Mammary epithelial cell (primary cell): ENCODE measurements at regions not wholly inside any gene's neighbourhood (a gene's known extent, or its start where the extent isn't known, plus 50 kb on each side); places are given as distances from the start of the nearest gene placed in this dataset.
"Not testable (repeated sequence)": the region's sequence is repeated elsewhere in the genome, so short reads cannot be mapped to it uniquely, and the experiment has no call there.

ENCODE experiments used
- CTCF ChIP-seq, 2 donors: IDR thresholded peaks in 1 of 2; conservative IDR thresholded peaks in 1 of 2; 2 replicates each; pipeline ENCODE4 v1.5.1; 2011 to 2012; ENCODE audit warnings: inconsistent platforms in 2 of 2, low read length in 2 of 2, mild to moderate bottlenecking in 2 of 2, control low read depth in 1 of 2, low read depth in 1 of 2; ENCODE audit not compliant: insufficient read depth in 1 of 2; ENCODE audit errors: extremely low read depth in 1 of 2
- EZH2 ChIP-seq: IDR thresholded peaks from 2 replicates; pipeline ENCODE4 v1.6.1; 2012; ENCODE audit warnings: low read length, inconsistent platforms, borderline replicate concordance

DNA sequence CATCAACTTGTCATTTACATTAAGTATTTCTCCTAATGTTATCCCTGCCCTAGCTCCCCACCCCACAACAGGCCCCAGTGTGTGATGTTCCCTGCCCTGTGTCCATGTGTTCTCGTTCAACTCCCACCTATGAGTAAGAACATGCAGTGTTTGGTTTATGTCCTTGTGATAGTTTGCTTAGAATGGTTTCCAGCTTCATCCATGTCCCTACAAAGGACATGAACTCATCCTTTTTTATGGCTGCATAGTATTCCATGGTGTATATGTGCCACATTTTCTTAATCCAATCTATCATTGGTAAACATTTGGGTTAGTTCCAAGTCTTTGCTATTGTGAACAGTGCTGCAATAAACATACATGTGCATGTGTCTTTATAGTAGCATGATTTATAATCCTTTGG, 106.3 kb downstream of the CCDC71L start:
- not testable (repeated sequence) for TF ChIP-seq CTCF (conservative IDR thresholded peaks at IDR 0.05 in 1 of 2, IDR thresholded peaks at IDR 0.05 in 1 of 2; ENCODE audit: extremely low read depth in 1 of 2, insufficient read depth in 1 of 2, low read depth in 1 of 2, low read length in 2 of 2); EZH2
